Upper lobe of left lung (tissue), 4 donors: ENCODE measurements at regions not wholly inside any gene's neighbourhood (a gene's known extent, or its start where the extent isn't known, plus 50 kb on each side); places are given as distances from the start of the nearest gene placed in this dataset.

Experiments used
- CTCF ChIP-seq, 6 experiments: fragments of 450-650 bp in 4 of 6; fragments of 200-600 bp in 2 of 6; sonication (generic) in 2 of 6; IDR thresholded peaks; one replicate each; pipeline ENCODE4 v1.5.1; 2016 to 2019; ENCODE audit warnings: antibody characterized with exemption in 6 of 6
- POLR2A ChIP-seq, 4 donors: fragments of 450-650 bp; IDR thresholded peaks; one replicate each; pipeline ENCODE4 v1.5.1; 2016 to 2017; ENCODE audit warnings: antibody characterized with exemption in 4 of 4, mild to moderate bottlenecking in 2 of 4

DNA sequence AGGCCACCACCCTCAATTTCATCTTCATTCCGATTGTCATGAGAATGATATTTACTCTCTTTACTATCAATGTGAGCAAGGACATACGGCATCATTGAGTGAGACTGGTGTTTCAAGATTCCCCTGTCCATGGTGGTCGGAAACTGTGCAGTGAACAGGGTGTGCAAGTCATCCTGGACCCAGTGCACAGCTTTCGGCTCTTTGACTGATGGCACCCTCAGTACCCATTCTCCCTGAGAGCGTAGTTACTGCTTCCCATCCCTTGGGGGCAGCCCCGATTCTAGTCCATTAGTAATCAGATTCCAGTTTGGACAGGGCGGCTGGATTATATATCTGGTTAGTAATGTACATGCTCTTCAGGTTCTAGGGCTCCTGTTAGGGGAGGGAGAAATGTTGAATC, 61.7 kb upstream of the SUB1 start:
- no peak for TF ChIP-seq CTCF (IDR thresholded peaks at IDR 0.05)
- no peak for TF ChIP-seq POLR2A (IDR thresholded peaks at IDR 0.05)
